OCI-LY3 (cell line): ENCODE measurements at regions not wholly inside any gene's neighbourhood (a gene's known extent, or its start where the extent isn't known, plus 50 kb on each side); places are given as distances from the start of the nearest gene placed in this dataset.

Experiments
- EZH2phosphoT487 ChIP-seq: fragments of 200-600 bp; shearing (Covaris generic); IDR thresholded peaks from 2 replicates; pipeline ENCODE4 v1.6.1; 2018; ENCODE audit warnings: antibody characterized with exemption, mixed run types, low read depth
- TF ChIP-seq, protein P1 (sequence below): fragments of 200-600, 300-600 bp; sonication (generic); IDR thresholded peaks from 2 replicates; pipeline ENCODE4 v1.5.1; 2014; ENCODE audit warnings: antibody characterized with exemption, low read length, low read depth

DNA sequence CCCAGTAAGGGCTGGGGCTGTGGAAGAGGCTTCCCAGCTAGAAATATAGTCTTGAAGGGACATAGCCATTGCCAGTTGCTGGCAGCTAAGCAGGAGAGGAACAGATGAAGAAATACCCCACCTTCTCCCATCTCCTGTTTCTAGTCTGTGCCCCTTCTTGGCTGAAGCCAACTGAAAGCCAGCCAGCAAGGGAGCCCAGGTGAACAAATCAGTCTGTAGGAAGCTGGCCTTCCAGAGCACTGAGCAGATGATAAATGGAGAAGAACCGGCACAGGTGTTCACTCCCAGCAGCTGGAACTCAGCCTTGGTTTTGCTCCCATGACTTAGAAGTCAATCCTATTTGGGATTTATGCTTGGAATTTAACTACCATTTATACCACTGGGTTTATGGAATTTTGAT lies 69.2 kb upstream of the DHX40 start:
- TF ChIP-seq, protein P1, sequence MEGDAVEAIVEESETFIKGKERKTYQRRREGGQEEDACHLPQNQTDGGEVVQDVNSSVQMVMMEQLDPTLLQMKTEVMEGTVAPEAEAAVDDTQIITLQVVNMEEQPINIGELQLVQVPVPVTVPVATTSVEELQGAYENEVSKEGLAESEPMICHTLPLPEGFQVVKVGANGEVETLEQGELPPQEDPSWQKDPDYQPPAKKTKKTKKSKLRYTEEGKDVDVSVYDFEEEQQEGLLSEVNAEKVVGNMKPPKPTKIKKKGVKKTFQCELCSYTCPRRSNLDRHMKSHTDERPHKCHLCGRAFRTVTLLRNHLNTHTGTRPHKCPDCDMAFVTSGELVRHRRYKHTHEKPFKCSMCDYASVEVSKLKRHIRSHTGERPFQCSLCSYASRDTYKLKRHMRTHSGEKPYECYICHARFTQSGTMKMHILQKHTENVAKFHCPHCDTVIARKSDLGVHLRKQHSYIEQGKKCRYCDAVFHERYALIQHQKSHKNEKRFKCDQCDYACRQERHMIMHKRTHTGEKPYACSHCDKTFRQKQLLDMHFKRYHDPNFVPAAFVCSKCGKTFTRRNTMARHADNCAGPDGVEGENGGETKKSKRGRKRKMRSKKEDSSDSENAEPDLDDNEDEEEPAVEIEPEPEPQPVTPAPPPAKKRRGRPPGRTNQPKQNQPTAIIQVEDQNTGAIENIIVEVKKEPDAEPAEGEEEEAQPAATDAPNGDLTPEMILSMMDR = no peak
- no peak for TF ChIP-seq EZH2phosphoT487
